Ovary (tissue), 3 donors: ENCODE measurements at regions not wholly inside any gene's neighbourhood (a gene's known extent, or its start where the extent isn't known, plus 50 kb on each side); places are given as distances from the start of the nearest gene placed in this dataset.

Experiments
- POLR2A ChIP-seq: fragments of 450-650 bp; IDR thresholded peaks from one replicate; pipeline ENCODE4 v1.6.1; 2017; ENCODE audit warnings: antibody characterized with exemption, mild to moderate bottlenecking, moderate library complexity
- TF ChIP-seq, protein P1 (sequence below), 3 donors: fragments of 450-650 bp in 2 of 3; fragments of 200-600 bp in 1 of 3; IDR thresholded peaks; one replicate each; pipeline versions ENCODE4 v1.5.1 to v1.8.0; 2016 to 2022; ENCODE audit warnings: antibody characterized with exemption in 3 of 3, mild to moderate bottlenecking in 1 of 3
- donor health status: DM: no; HTN: no; CAD: no.

DNA sequence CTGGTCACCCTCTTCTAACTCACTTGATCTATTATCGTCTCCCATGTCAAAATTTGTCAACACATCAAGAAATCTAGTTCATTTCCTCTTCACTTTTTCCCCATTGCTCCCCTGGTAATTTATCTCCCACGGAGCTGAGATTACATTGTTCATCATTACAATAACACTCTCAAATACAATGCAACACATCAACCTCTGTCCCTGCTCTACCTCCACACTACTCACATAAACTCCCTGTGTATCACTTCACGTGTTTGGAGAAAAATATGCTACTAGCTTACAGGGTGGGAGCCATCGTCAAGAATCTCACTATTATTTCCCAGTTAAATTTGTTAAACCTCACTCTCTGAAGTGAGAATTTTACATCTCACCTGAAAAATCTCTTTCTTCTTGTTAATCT lies 1006.4 kb downstream of the ARAP2 start:
- TF ChIP-seq, protein P1, sequence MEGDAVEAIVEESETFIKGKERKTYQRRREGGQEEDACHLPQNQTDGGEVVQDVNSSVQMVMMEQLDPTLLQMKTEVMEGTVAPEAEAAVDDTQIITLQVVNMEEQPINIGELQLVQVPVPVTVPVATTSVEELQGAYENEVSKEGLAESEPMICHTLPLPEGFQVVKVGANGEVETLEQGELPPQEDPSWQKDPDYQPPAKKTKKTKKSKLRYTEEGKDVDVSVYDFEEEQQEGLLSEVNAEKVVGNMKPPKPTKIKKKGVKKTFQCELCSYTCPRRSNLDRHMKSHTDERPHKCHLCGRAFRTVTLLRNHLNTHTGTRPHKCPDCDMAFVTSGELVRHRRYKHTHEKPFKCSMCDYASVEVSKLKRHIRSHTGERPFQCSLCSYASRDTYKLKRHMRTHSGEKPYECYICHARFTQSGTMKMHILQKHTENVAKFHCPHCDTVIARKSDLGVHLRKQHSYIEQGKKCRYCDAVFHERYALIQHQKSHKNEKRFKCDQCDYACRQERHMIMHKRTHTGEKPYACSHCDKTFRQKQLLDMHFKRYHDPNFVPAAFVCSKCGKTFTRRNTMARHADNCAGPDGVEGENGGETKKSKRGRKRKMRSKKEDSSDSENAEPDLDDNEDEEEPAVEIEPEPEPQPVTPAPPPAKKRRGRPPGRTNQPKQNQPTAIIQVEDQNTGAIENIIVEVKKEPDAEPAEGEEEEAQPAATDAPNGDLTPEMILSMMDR (IDR thresholded peaks at IDR 0.05), result no peak
- no peak for TF ChIP-seq POLR2A
